Fibroblast of lung (primary cell): ENCODE measurements at regions not wholly inside any gene's neighbourhood (a gene's known extent, or its start where the extent isn't known, plus 50 kb on each side); places are given as distances from the start of the nearest gene placed in this dataset.

Experiments used
- DNase-seq, 2 donors: peaks; one replicate each; pipeline versions ENCODE4 v3.0.0 to v3.0.0-alpha.2; 2010; ENCODE audit warnings: low read depth in 2 of 2
- H2AFZ ChIP-seq: 2 replicates; pipeline ENCODE4 v1.5.1; 2012; ENCODE audit warnings: low read length, control low read depth, inconsistent platforms
- H3K27ac ChIP-seq: 2 replicates; pipeline ENCODE4 v1.5.1; 2011; ENCODE audit warnings: low read length, control low read depth; ENCODE audit not compliant: insufficient read depth
- H3K27me3 ChIP-seq: 2 replicates; pipeline ENCODE4 v1.5.1; 2011; ENCODE audit warnings: mild to moderate bottlenecking, low read length; ENCODE audit not compliant: control insufficient read depth, insufficient read depth
- H3K36me3 ChIP-seq: 2 replicates; pipeline ENCODE4 v1.5.1; 2011; ENCODE audit warnings: low read length; ENCODE audit not compliant: control insufficient read depth, insufficient read depth
- H3K4me1 ChIP-seq: 2 replicates; pipeline ENCODE4 v1.5.1; 2011; ENCODE audit warnings: low read length; ENCODE audit not compliant: control insufficient read depth, insufficient read depth; ENCODE audit errors: extremely low read depth
- H3K4me2 ChIP-seq: 2 replicates; pipeline ENCODE4 v1.5.1; 2011; ENCODE audit warnings: low read length, control low read depth; ENCODE audit not compliant: insufficient read depth; ENCODE audit errors: extremely low read depth
- H3K4me3 ChIP-seq, 4 experiments: fragments of 200-600 bp in 1 of 4; sonication (generic) in 1 of 4; replicated peaks in 1 of 4; 2 replicates each; pipeline ENCODE4 v1.5.1; 2011 to 2016; ENCODE audit warnings: low read length in 4 of 4, low read depth in 3 of 4, mild to moderate bottlenecking in 3 of 4, control low read depth in 2 of 4, inconsistent platforms in 1 of 4, mixed read lengths in 1 of 4; ENCODE audit not compliant: insufficient read depth in 1 of 4; ENCODE audit errors: control extremely low read depth in 1 of 4
- H3K79me2 ChIP-seq: 2 replicates; pipeline ENCODE4 v1.5.1; 2012; ENCODE audit warnings: mild to moderate bottlenecking, low read length, inconsistent platforms; ENCODE audit not compliant: control insufficient read depth, insufficient read depth
- H3K9ac ChIP-seq: 2 replicates; pipeline ENCODE4 v1.5.1; 2011; ENCODE audit warnings: mild to moderate bottlenecking, low read length, control low read depth; ENCODE audit not compliant: insufficient read depth
- H3K9me3 ChIP-seq: 2 replicates; pipeline ENCODE4 v1.5.1; 2012; ENCODE audit warnings: low read depth, low read length; ENCODE audit not compliant: control insufficient read depth, insufficient read depth
- H4K20me1 ChIP-seq: 2 replicates; pipeline ENCODE4 v1.5.1; 2011; ENCODE audit warnings: low read length; ENCODE audit not compliant: control insufficient read depth, insufficient read depth; ENCODE audit errors: extremely low read depth
- CTCF ChIP-seq, 2 donors: IDR thresholded peaks in 1 of 2; conservative IDR thresholded peaks in 1 of 2; 1 replicate in 1 of 2; 2 replicates in 1 of 2; pipeline ENCODE4 v1.5.1; 2011 to 2012; ENCODE audit warnings: low read length in 2 of 2, control low read depth in 1 of 2, inconsistent platforms in 1 of 2, low read depth in 1 of 2, mild to moderate bottlenecking in 1 of 2
- EZH2 ChIP-seq: IDR thresholded peaks from 2 replicates; pipeline ENCODE4 v1.5.1; 2012; ENCODE audit warnings: low read length, control low read depth, mild to moderate bottlenecking; ENCODE audit errors: missing control alignments

GRCh38 chr1:193543259-193543658 lies 356.8 kb upstream of the B3GALT2 start:
- Histone ChIP-seq H3K27ac (no peak overlapping the region), H3K36me3 (no peaks in the 10 kb centered on the region), H3K79me2 (no peaks in the 10 kb centered on the region), H3K9me3 (no peaks in the 10 kb centered on the region), H2AFZ (no peak overlapping the region), H3K9ac (no peak overlapping the region), H3K4me2 (no peak overlapping the region), H3K4me1 (no peaks in the 10 kb centered on the region), H4K20me1 (no peaks in the 10 kb centered on the region), H3K4me3 (no peak overlapping the region), H3K27me3 (no peaks in the 10 kb centered on the region)
- TF ChIP-seq EZH2 (no peak), CTCF (conservative IDR thresholded peaks at IDR 0.05 in 1 of 2, IDR thresholded peaks at IDR 0.05 in 1 of 2; ENCODE audit: low read depth in 1 of 2, low read length in 2 of 2) (no peak)
- peak in 1 of 2 donors; percentile 44 for DNase-seq

GRCh38 chr1:193542690-193543089 lies 356.3 kb upstream of the B3GALT2 start:
- Histone ChIP-seq H3K4me3 (no peak overlapping the region), H3K9me3 (no peaks in the 10 kb centered on the region), H3K4me2 (no peak overlapping the region), H3K4me1 (no peaks in the 10 kb centered on the region), H4K20me1 (no peaks in the 10 kb centered on the region), H3K27ac (no peak overlapping the region), H2AFZ (no peak overlapping the region), H3K79me2 (no peaks in the 10 kb centered on the region), H3K27me3 (no peaks in the 10 kb centered on the region), H3K9ac (no peak overlapping the region), H3K36me3 (no peaks in the 10 kb centered on the region)
- TF ChIP-seq EZH2 (no peak), CTCF (conservative IDR thresholded peaks at IDR 0.05 in 1 of 2, IDR thresholded peaks at IDR 0.05 in 1 of 2; ENCODE audit: low read depth in 1 of 2, low read length in 2 of 2) (no peak)
- no peak for DNase-seq

GRCh38 chr1:193540511-193540910 lies 354.1 kb upstream of the B3GALT2 start:
- no peaks in the 10 kb centered on the region for H4K20me1 ChIP-seq
- no peak overlapping the region for H2AFZ ChIP-seq
- H3K4me3 ChIP-seq, result no peak overlapping the region

More at GRCh38 chr1:193540511-193540910, 354.1 kb upstream of the B3GALT2 start:
- no peak overlapping the region for H3K4me2 ChIP-seq
- no peaks in the 10 kb centered on the region for H3K36me3 ChIP-seq
- no peak overlapping the region for H3K9ac ChIP-seq
- no peak for DNase-seq
- H3K79me2 ChIP-seq, result no peaks in the 10 kb centered on the region
- H3K27me3 ChIP-seq, result no peaks in the 10 kb centered on the region
- no peaks in the 10 kb centered on the region for H3K4me1 ChIP-seq
- TF ChIP-seq EZH2 (no peak), CTCF (conservative IDR thresholded peaks at IDR 0.05 in 1 of 2, IDR thresholded peaks at IDR 0.05 in 1 of 2; ENCODE audit: low read depth in 1 of 2, low read length in 2 of 2) (no peak)
- no peaks in the 10 kb centered on the region for H3K9me3 ChIP-seq
- no peak overlapping the region for H3K27ac ChIP-seq
